Colonic mucosa (tissue), 4 donors: ENCODE measurements at regions not wholly inside any gene's neighbourhood (a gene's known extent, or its start where the extent isn't known, plus 50 kb on each side); places are given as distances from the start of the nearest gene placed in this dataset.

Source experiments
- DNase-seq: peaks from one replicate; pipeline ENCODE4 v3.0.0-alpha.2; 2020
- H3K27ac ChIP-seq: fragments of 200-600 bp; one replicate; pipeline ENCODE4 v1.8.0; 2021
- H3K27me3 ChIP-seq: fragments of 200-600 bp; one replicate; pipeline ENCODE4 v1.8.0; 2021
- H3K36me3 ChIP-seq: fragments of 200-600 bp; one replicate; pipeline ENCODE4 v1.8.0; 2021
- H3K4me1 ChIP-seq: fragments of 200-600 bp; one replicate; pipeline ENCODE4 v1.8.0; 2021; ENCODE audit warnings: mild to moderate bottlenecking
- H3K4me3 ChIP-seq: fragments of 200-600 bp; one replicate; pipeline ENCODE4 v1.8.0; 2021
- H3K9ac ChIP-seq, 2 donors: one replicate each; pipeline ENCODE4 v1.7.0; 2013; ENCODE audit warnings: control low read depth in 2 of 2, low read depth in 2 of 2, low read length in 2 of 2
- H3K9me3 ChIP-seq: fragments of 200-600 bp; one replicate; pipeline ENCODE4 v1.8.0; 2021
- CTCF ChIP-seq: fragments of 200-600 bp; IDR thresholded peaks from one replicate; pipeline ENCODE4 v1.8.0; 2022; ENCODE audit warnings: antibody characterized with exemption, mild to moderate bottlenecking
- intact Hi-C: fragments of 100-400 bp; cut with DNase I; formaldehyde crosslinking; loops from one replicate; pipeline ENCODE4 v1.14.1; 2022
- donor health status: healthy.
- donor health status: DM: no; HTN: no; CAD: no.
- donor health status: DM: no; HTN: no; CAD: no.

- TF ChIP-seq CTCF: no peak
- DNase-seq: no peak
- no peak overlapping the region for H3K4me3 ChIP-seq
- no peaks in the 10 kb centered on the region for H3K27me3 ChIP-seq
- H3K9ac ChIP-seq: no peak overlapping the region
- no peaks in the 10 kb centered on the region for H3K4me1 ChIP-seq
- no peak overlapping the region for H3K27ac ChIP-seq
- no peaks in the 10 kb centered on the region for H3K9me3 ChIP-seq
- H3K36me3 ChIP-seq: no peaks in the 10 kb centered on the region
- intact Hi-C loops: no loop called here
Observed at GRCh38 chr1:80882553-80882952, 918.2 kb upstream of the ADGRL2 start.

- H3K36me3 ChIP-seq: no peaks in the 10 kb centered on the region
- no peaks in the 10 kb centered on the region for H3K4me1 ChIP-seq
- no peak for TF ChIP-seq CTCF
- H3K4me3 ChIP-seq: no peak overlapping the region
- H3K9ac ChIP-seq: no peak overlapping the region
- H3K27ac ChIP-seq: no peak overlapping the region
- DNase-seq: no peak
- no peaks in the 10 kb centered on the region for H3K9me3 ChIP-seq
- intact Hi-C loops: no loop called here
- H3K27me3 ChIP-seq: no peaks in the 10 kb centered on the region
Observed at GRCh38 chr1:80878343-80878742, 922.4 kb upstream of the ADGRL2 start.

GRCh38 chr1:80876035-80876434 lies 924.7 kb upstream of the ADGRL2 start:
- DNase-seq: no peak
- no peaks in the 10 kb centered on the region for H3K36me3 ChIP-seq
- no peak overlapping the region for H3K27ac ChIP-seq
- H3K4me1 ChIP-seq: no peaks in the 10 kb centered on the region
- TF ChIP-seq CTCF: no peak
- intact Hi-C loops: no loop called here
- no peaks in the 10 kb centered on the region for H3K27me3 ChIP-seq
- H3K9ac ChIP-seq: no peak overlapping the region
- no peaks in the 10 kb centered on the region for H3K9me3 ChIP-seq
- no peak overlapping the region for H3K4me3 ChIP-seq

GRCh38 chr1:80869299-80869698 lies 931.4 kb upstream of the ADGRL2 start:
- DNase-seq: no peak
- Histone ChIP-seq H3K9ac (no peak overlapping the region), H3K4me1 (no peaks in the 10 kb centered on the region), H3K4me3 (no peak overlapping the region), H3K36me3 (no peaks in the 10 kb centered on the region), H3K9me3 (no peaks in the 10 kb centered on the region), H3K27me3 (no peaks in the 10 kb centered on the region), H3K27ac (no peak overlapping the region)
- TF ChIP-seq CTCF: no peak
- intact Hi-C loops: no loop called here

- DNase-seq: no peak
- no peak overlapping the region for H3K4me3 ChIP-seq
- no peaks in the 10 kb centered on the region for H3K36me3 ChIP-seq
- H3K9ac ChIP-seq: no peak overlapping the region
- intact Hi-C loops: no loop called here
- no peaks in the 10 kb centered on the region for H3K4me1 ChIP-seq
- TF ChIP-seq CTCF: no peak
- H3K27me3 ChIP-seq: no peaks in the 10 kb centered on the region
- H3K9me3 ChIP-seq: no peaks in the 10 kb centered on the region
- no peak overlapping the region for H3K27ac ChIP-seq
Observed at GRCh38 chr1:80847904-80848303, 952.8 kb upstream of the ADGRL2 start.

- H3K4me3 ChIP-seq: no peak overlapping the region
- H3K27me3 ChIP-seq: no peaks in the 10 kb centered on the region
- TF ChIP-seq CTCF: no peak
- H3K27ac ChIP-seq: no peak overlapping the region
- H3K4me1 ChIP-seq: no peaks in the 10 kb centered on the region
- no peaks in the 10 kb centered on the region for H3K36me3 ChIP-seq
- intact Hi-C loops: no loop called here
- no peak for DNase-seq
- H3K9me3 ChIP-seq: no peaks in the 10 kb centered on the region
- H3K9ac ChIP-seq: no peak overlapping the region
Observed at GRCh38 chr1:80846966-80847365, 953.8 kb upstream of the ADGRL2 start.
